ENCODE measurements at regions not wholly inside any gene's neighbourhood (a gene's known extent, or its start where the extent isn't known, plus 50 kb on each side); places are given as distances from the start of the nearest gene placed in this dataset.

Small RNAs in the stretch of these regions (small RNA-seq; reads per million reads assigned to genes)
- gene AP003385.4, result 0 reads per million in 2 donors
- 0 reads per million in 2 donors for gene AP003716.2
- 0 reads per million in 2 donors for gene RNU6-46P

Data from Peyer's patch (tissue), 2 donors.